ENCODE measurements at regions not wholly inside any gene's neighbourhood (a gene's known extent, or its start where the extent isn't known, plus 50 kb on each side); places are given as distances from the start of the nearest gene placed in this dataset.

GRCh38 chr20:55515832-55516231 lies 489.5 kb downstream of the CBLN4 start:
- no peak for TF ChIP-seq CTCF (IDR thresholded peaks at IDR 0.05; ENCODE audit: unreplicated experiment)
- Mint-ChIP-seq H3K27me3 (ENCODE audit: unreplicated experiment) (peaks cover 4% of the 10 kb centered on the region), H3K27ac (ENCODE audit: unreplicated experiment) (no peak overlapping the region), H3K4me3 (ENCODE audit: unreplicated experiment) (no peak overlapping the region), H3K9me3 (ENCODE audit: unreplicated experiment) (peaks cover 22% of the 10 kb centered on the region), H3K4me1 (ENCODE audit: unreplicated experiment) (no peaks in the 10 kb centered on the region), H3K36me3 (ENCODE audit: low read depth, unreplicated experiment) (peaks cover 3% of the 10 kb centered on the region)
- DNase-seq (ENCODE audit: low spot score) = no peak

GRCh38 chr20:55514531-55514930 lies 490.8 kb downstream of the CBLN4 start:
- Mint-ChIP-seq H3K27me3 (ENCODE audit: unreplicated experiment) (peaks cover 4% of the 10 kb centered on the region), H3K27ac (ENCODE audit: unreplicated experiment) (no peak overlapping the region), H3K4me3 (ENCODE audit: unreplicated experiment) (no peak overlapping the region)

GRCh38 chr20:55513954-55514353 lies 491.4 kb downstream of the CBLN4 start:
- Mint-ChIP-seq H3K27me3 (ENCODE audit: unreplicated experiment) (peaks cover 2% of the 10 kb centered on the region), H3K27ac (ENCODE audit: unreplicated experiment) (no peak overlapping the region), H3K4me1 (ENCODE audit: unreplicated experiment) (no peaks in the 10 kb centered on the region), H3K9me3 (ENCODE audit: unreplicated experiment) (peaks cover 34% of the 10 kb centered on the region), H3K4me3 (ENCODE audit: unreplicated experiment) (no peak overlapping the region), H3K36me3 (ENCODE audit: low read depth, unreplicated experiment) (peaks cover 3% of the 10 kb centered on the region)
- no peak for DNase-seq (ENCODE audit: low spot score)
- no peak for TF ChIP-seq CTCF (IDR thresholded peaks at IDR 0.05; ENCODE audit: unreplicated experiment)

More at GRCh38 chr20:55514531-55514930, 490.8 kb downstream of the CBLN4 start:
- TF ChIP-seq CTCF (IDR thresholded peaks at IDR 0.05; ENCODE audit: unreplicated experiment) = no peak
- peaks cover 30% of the 10 kb centered on the region for H3K9me3 Mint-ChIP-seq (ENCODE audit: unreplicated experiment)
- H3K4me1 Mint-ChIP-seq (ENCODE audit: unreplicated experiment) = no peaks in the 10 kb centered on the region
- H3K36me3 Mint-ChIP-seq (ENCODE audit: low read depth, unreplicated experiment) = peaks cover 3% of the 10 kb centered on the region
- DNase-seq (ENCODE audit: low spot score) = no peak

GRCh38 chr20:55500130-55500529 lies 505.2 kb downstream of the CBLN4 start:
- DNase-seq (ENCODE audit: low spot score) = no peak
- H3K9me3 Mint-ChIP-seq (ENCODE audit: unreplicated experiment) = peaks cover 26% of the 10 kb centered on the region
- H3K27ac Mint-ChIP-seq (ENCODE audit: unreplicated experiment) = no peak overlapping the region
- H3K4me1 Mint-ChIP-seq (ENCODE audit: unreplicated experiment) = no peaks in the 10 kb centered on the region
- no peak for TF ChIP-seq CTCF (IDR thresholded peaks at IDR 0.05; ENCODE audit: unreplicated experiment)
- H3K4me3 Mint-ChIP-seq (ENCODE audit: unreplicated experiment) = no peak overlapping the region
- no peaks in the 10 kb centered on the region for H3K27me3 Mint-ChIP-seq (ENCODE audit: unreplicated experiment)
- H3K36me3 Mint-ChIP-seq (ENCODE audit: low read depth, unreplicated experiment) = no peaks in the 10 kb centered on the region

GRCh38 chr20:55488593-55488992 lies 516.7 kb downstream of the CBLN4 start:
- H3K27me3 Mint-ChIP-seq (ENCODE audit: unreplicated experiment) = no peaks in the 10 kb centered on the region
- H3K36me3 Mint-ChIP-seq (ENCODE audit: low read depth, unreplicated experiment) = peaks cover 4% of the 10 kb centered on the region
- H3K9me3 Mint-ChIP-seq (ENCODE audit: unreplicated experiment) = peaks cover 19% of the 10 kb centered on the region
- H3K27ac Mint-ChIP-seq (ENCODE audit: unreplicated experiment) = no peak overlapping the region
- TF ChIP-seq CTCF (IDR thresholded peaks at IDR 0.05; ENCODE audit: unreplicated experiment) = no peak
- no peak for DNase-seq (ENCODE audit: low spot score)
- no peak overlapping the region for H3K4me3 Mint-ChIP-seq (ENCODE audit: unreplicated experiment)
- H3K4me1 Mint-ChIP-seq (ENCODE audit: unreplicated experiment) = no peaks in the 10 kb centered on the region

Measured in endothelial cell (in vitro differentiated cells).